Neural cell (in vitro differentiated cells): ENCODE measurements at regions not wholly inside any gene's neighbourhood (a gene's known extent, or its start where the extent isn't known, plus 50 kb on each side); places are given as distances from the start of the nearest gene placed in this dataset.

Experiments used
- H2AFZ ChIP-seq: fragments of 200-600, 300-800 bp; sonication (generic), shearing (Covaris generic); 2 replicates; pipeline ENCODE4 v1.6.0; 2014; ENCODE audit warnings: low read depth, mild to moderate bottlenecking, antibody characterized with exemption, low read length, moderate library complexity
- H3F3A ChIP-seq: fragments of 200-600 bp; shearing (Covaris generic); 2 replicates; pipeline ENCODE4 v1.6.1; 2016; ENCODE audit warnings: mild to moderate bottlenecking, moderate library complexity, mixed read lengths, antibody characterized with exemption, low read length; ENCODE audit not compliant: insufficient read depth, poor library complexity, severe bottlenecking
- H3K27ac ChIP-seq: fragments of 200-600, 300-800 bp; sonication (generic), shearing (Covaris generic); 2 replicates; pipeline ENCODE4 v1.5.1; 2014; ENCODE audit warnings: mild to moderate bottlenecking, low read length, moderate library complexity
- H3K27me3 ChIP-seq: fragments of 300-800, 200-600 bp; sonication (generic), shearing (Covaris generic); 2 replicates; pipeline ENCODE4 v1.6.0; 2014; ENCODE audit warnings: mild to moderate bottlenecking, low read depth, low read length, moderate library complexity; ENCODE audit not compliant: insufficient read depth
- H3K36me3 ChIP-seq: fragments of 300-800, 200-600 bp; sonication (generic), shearing (Covaris generic); 2 replicates; pipeline ENCODE4 v1.5.1; 2014; ENCODE audit warnings: mild to moderate bottlenecking, antibody characterized with exemption, low read length, moderate library complexity; ENCODE audit not compliant: insufficient read depth
- H3K4me2 ChIP-seq: fragments of 300-800, 200-600 bp; sonication (generic), shearing (Covaris generic); 2 replicates; pipeline ENCODE4 v1.6.0; 2014; ENCODE audit warnings: mild to moderate bottlenecking, low read length
- H3K4me3 ChIP-seq: fragments of 300-800, 200-600 bp; sonication (generic), shearing (Covaris generic); 2 replicates; pipeline ENCODE4 v1.5.1; 2014; ENCODE audit warnings: mild to moderate bottlenecking, low read length, moderate library complexity
- H3K79me2 ChIP-seq: fragments of 200-600 bp; shearing (Covaris generic); replicated peaks from 2 replicates; pipeline ENCODE4 v1.6.0; 2014; ENCODE audit warnings: mild to moderate bottlenecking, low read length, moderate library complexity; ENCODE audit not compliant: insufficient read depth
- H3K9ac ChIP-seq: fragments of 300-800, 200-600 bp; sonication (generic), shearing (Covaris generic); 2 replicates; pipeline ENCODE4 v1.6.1; 2016; ENCODE audit warnings: mild to moderate bottlenecking, low read length, mixed read lengths
- H3K9me2 ChIP-seq: fragments of 200-600 bp; shearing (Covaris generic); 2 replicates; pipeline ENCODE4 v1.6.1; 2016; ENCODE audit warnings: mild to moderate bottlenecking, low read length, mixed read lengths; ENCODE audit not compliant: insufficient read depth
- H3K9me3 ChIP-seq: fragments of 200-600, 300-800 bp; sonication (generic), shearing (Covaris generic); 2 replicates; pipeline ENCODE4 v1.6.1; 2016; ENCODE audit warnings: mild to moderate bottlenecking, mixed run types, low read length, moderate library complexity, mixed read lengths
- H4K20me1 ChIP-seq: fragments of 200-600 bp; shearing (Covaris generic); 2 replicates; pipeline ENCODE4 v1.6.1; 2016; ENCODE audit warnings: mild to moderate bottlenecking, mixed run types; ENCODE audit not compliant: insufficient read depth
- CTCF ChIP-seq: fragments of 450-650 bp; IDR thresholded peaks from 2 replicates; pipeline ENCODE4 v1.5.1; 2014; ENCODE audit warnings: antibody characterized with exemption, mild to moderate bottlenecking, moderate library complexity; ENCODE audit not compliant: poor library complexity, severe bottlenecking
- EP300 ChIP-seq: fragments of 450-650 bp; conservative IDR thresholded peaks from 2 replicates; pipeline ENCODE4 v1.6.1; 2014; ENCODE audit warnings: antibody characterized with exemption, mild to moderate bottlenecking, moderate library complexity; ENCODE audit not compliant: poor library complexity, severe bottlenecking
- EZH2 ChIP-seq: fragments of 200-600, 300-800 bp; shearing (Covaris generic), sonication (generic); IDR thresholded peaks from 2 replicates; pipeline ENCODE4 v1.6.1; 2014; ENCODE audit warnings: antibody characterized with exemption, low read length, borderline replicate concordance, mild to moderate bottlenecking; ENCODE audit not compliant: insufficient read depth, poor library complexity, severe bottlenecking
- MXI1 ChIP-seq: fragments of 450-650 bp; conservative IDR thresholded peaks from 2 replicates; pipeline ENCODE4 v1.6.1; 2014; ENCODE audit warnings: antibody characterized with exemption, mild to moderate bottlenecking; ENCODE audit not compliant: poor library complexity, severe bottlenecking
- POLR2AphosphoS5 ChIP-seq: IDR thresholded peaks from 2 replicates; pipeline ENCODE4 v1.6.1; 2012
- RAD21 ChIP-seq: fragments of 450-650 bp; conservative IDR thresholded peaks from 2 replicates; pipeline ENCODE4 v1.6.1; 2014; ENCODE audit warnings: antibody characterized with exemption, mild to moderate bottlenecking, moderate library complexity
- REST ChIP-seq: IDR thresholded peaks from 2 replicates; pipeline ENCODE4 v1.6.1; 2012; ENCODE audit warnings: borderline replicate concordance
- SMC3 ChIP-seq: fragments of 450-650 bp; conservative IDR thresholded peaks from 2 replicates; pipeline ENCODE4 v1.6.1; 2014; ENCODE audit warnings: antibody characterized with exemption, mild to moderate bottlenecking, moderate library complexity; ENCODE audit not compliant: poor library complexity
- TAF1 ChIP-seq: IDR thresholded peaks from 2 replicates; pipeline ENCODE4 v1.6.1; 2012; ENCODE audit warnings: low read depth

GRCh38 chr5:125140220-125140619, 393.8 kb upstream of the ZNF608 start (continued):
- TF ChIP-seq REST (no peak), MXI1 (no peak)

GRCh38 chr5:125140855-125141254, 394.4 kb upstream of the ZNF608 start:
- Histone ChIP-seq H4K20me1 (no peaks in the 10 kb centered on the region), H3K4me3 (no peak overlapping the region), H3K79me2 (no peaks in the 10 kb centered on the region), H3K9me2 (no peaks in the 10 kb centered on the region), H3F3A (no peaks in the 10 kb centered on the region), H3K9ac (no peak overlapping the region), H3K36me3 (no peaks in the 10 kb centered on the region), H3K27me3 (no peaks in the 10 kb centered on the region), H3K9me3 (no peaks in the 10 kb centered on the region), H3K4me2 (no peak overlapping the region), H2AFZ (no peak overlapping the region), H3K27ac (no peak overlapping the region)
- TF ChIP-seq EP300: no peak
- TF ChIP-seq CTCF: no peak
- no peak for TF ChIP-seq EZH2
- TF ChIP-seq RAD21: no peak
- no peak for TF ChIP-seq POLR2AphosphoS5
- TF ChIP-seq MXI1: no peak
- no peak for TF ChIP-seq SMC3
- no peak for TF ChIP-seq REST
- TF ChIP-seq TAF1: no peak
